Heart left ventricle (tissue), 16 donors: ENCODE measurements at regions not wholly inside any gene's neighbourhood (a gene's known extent, or its start where the extent isn't known, plus 50 kb on each side); places are given as distances from the start of the nearest gene placed in this dataset.

Experiments used
- ATAC-seq, 4 donors: fragments of 200-7000 bp; cut with Tn5 transposase; one replicate each; pipeline ENCODE4 v1.9.1; 2020 to 2022; ENCODE audit warnings: moderate library complexity in 4 of 4, mild to moderate bottlenecking in 3 of 4, moderate number of reproducible peaks in 1 of 4
- DNase-seq, 5 donors: peaks; one replicate each; pipeline ENCODE4 v3.0.0-alpha.2; 2020
- H3K27ac ChIP-seq, 12 donors: fragments of 200-600 bp; sonication (generic) in 4 of 12; one replicate each; pipeline versions ENCODE4 v1.5.0 to v1.8.0; 2016 to 2022; ENCODE audit warnings: mild to moderate bottlenecking in 2 of 12
- H3K27me3 ChIP-seq, 9 donors: fragments of 200-600 bp; sonication (generic) in 2 of 9; one replicate each; pipeline versions ENCODE4 v1.5.1 to v1.8.0; 2016 to 2022; ENCODE audit warnings: mild to moderate bottlenecking in 3 of 9
- H3K36me3 ChIP-seq, 9 donors: fragments of 200-600 bp; sonication (generic) in 2 of 9; one replicate each; pipeline versions ENCODE4 v1.5.0 to v1.8.0; 2018 to 2022; ENCODE audit warnings: mild to moderate bottlenecking in 2 of 9
- H3K4me1 ChIP-seq, 12 donors: fragments of 200-600 bp; sonication (generic) in 4 of 12; one replicate each; pipeline versions ENCODE4 v1.5.0 to v1.8.0; 2016 to 2022; ENCODE audit warnings: mild to moderate bottlenecking in 3 of 12
- H3K4me3 ChIP-seq, 12 donors: fragments of 200-600 bp; sonication (generic) in 4 of 12; one replicate each; pipeline versions ENCODE4 v1.5.0 to v1.8.0; 2017 to 2022; ENCODE audit warnings: mild to moderate bottlenecking in 9 of 12, moderate library complexity in 4 of 12
- H3K9me3 ChIP-seq, 12 donors: fragments of 200-600 bp; sonication (generic) in 4 of 12; one replicate each; pipeline versions ENCODE4 v1.5.0 to v1.8.0; 2016 to 2022; ENCODE audit warnings: mild to moderate bottlenecking in 1 of 12
- POLR2A ChIP-seq, 2 donors: fragments of 450-650 bp; IDR thresholded peaks; one replicate each; pipeline ENCODE4 v1.6.1; 2017; ENCODE audit warnings: antibody characterized with exemption in 2 of 2, mild to moderate bottlenecking in 2 of 2, moderate library complexity in 2 of 2
- WGBS, 4 donors: extraction: QIAGEN DNeasy Blood & Tissue Kit in 2 of 4; methylation state at CpG; one replicate each; pipeline versions ENCODE4 v1.1.5 to v1.1.7; 2013 to 2018; 5-methylcytosine and 5-hydroxymethylcytosine counted together
- intact Hi-C, 10 donors: fragments of 100-400 bp; cut with DNase I; formaldehyde crosslinking; loops; one replicate each; pipeline versions ENCODE4 v1.11.1 to v1.14.2; 2022
- TF ChIP-seq, protein P1 (sequence below), 12 donors: fragments of 200-600 bp; sonication (generic) in 4 of 12; IDR thresholded peaks; one replicate each; pipeline versions ENCODE4 v1.5.0 to v1.8.0; 2018 to 2022; ENCODE audit warnings: antibody characterized with exemption in 12 of 12, mild to moderate bottlenecking in 5 of 12
- donor health status: ischemic (EF 13 %, LVEDD 7.1; RV severe dilation, severe dysfunction).
- donor health status: healthy with polysubstance abuse.
- donor health status: DM: no; HTN: yes; CAD: no.
- donor health status: DM: no; HTN: no; CAD: no.
- donor health status: ischemic (EF 25% LVEDD 6.9; RV normal size, moderate dysfunction).
- donor health status: ischemic (EF 25% LVEDD 5.7; RV mildly dilated, moderate dysfunction).
- donor health status: healthy.
- donor health status: DM: yes; HTN: yes; CAD: no.
- donor health status: ischemic (EF 35%, LVEDD 5.7; RV mildly dilated, moderate dysfunction).
- donor health status: nonischemic (EF 11% LVEDD 7.7; RV severe dilation, severe dysfunction).
- donor health status: DM: yes; HTN: yes; CAD: no.
- donor health status: PGD.
- donor health status: ischemic (EF 29% LVEDD 5.4; RV normal size, mild dysfunction).
- donor health status: nonischemic (EF 23%, LVEDD 6.1; RV moderate dilation, normal function).

DNA sequence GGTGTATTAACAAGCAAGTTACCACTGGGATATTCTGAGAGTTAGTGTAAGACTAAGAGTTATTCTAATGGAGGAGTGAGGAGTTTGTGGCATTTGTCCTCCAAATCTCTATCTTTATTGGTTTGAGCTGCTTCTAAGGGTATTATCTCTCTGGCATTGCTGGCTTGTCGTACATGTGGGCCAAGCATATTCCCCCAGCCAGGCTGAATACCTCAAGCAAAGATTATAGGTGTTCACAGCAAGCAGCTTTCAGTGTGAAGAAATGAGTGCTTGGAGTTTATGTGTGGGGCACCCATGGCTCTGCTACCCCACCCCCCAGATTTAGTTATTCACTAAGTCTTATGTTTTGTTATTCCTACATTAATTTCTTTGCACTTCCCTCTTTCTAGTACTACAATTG is 193.6 kb upstream of the FANCL start:
- H3K4me1 ChIP-seq, result no peaks in the 10 kb centered on the region
- H3K36me3 ChIP-seq, result no peaks in the 10 kb centered on the region
- H3K27me3 ChIP-seq, result peaks cover 0 to 8% (median 0%) of the 10 kb centered on the region in 9 donors
- WGBS, 4 donors, result 24 to 36% (median 32%) methylated on average over 1 of the region's 1 CpG
- no peak overlapping the region for H3K27ac ChIP-seq
- H3K4me3 ChIP-seq, result no peak overlapping the region
- no peak for TF ChIP-seq POLR2A (IDR thresholded peaks at IDR 0.05)
- TF ChIP-seq, protein P1, sequence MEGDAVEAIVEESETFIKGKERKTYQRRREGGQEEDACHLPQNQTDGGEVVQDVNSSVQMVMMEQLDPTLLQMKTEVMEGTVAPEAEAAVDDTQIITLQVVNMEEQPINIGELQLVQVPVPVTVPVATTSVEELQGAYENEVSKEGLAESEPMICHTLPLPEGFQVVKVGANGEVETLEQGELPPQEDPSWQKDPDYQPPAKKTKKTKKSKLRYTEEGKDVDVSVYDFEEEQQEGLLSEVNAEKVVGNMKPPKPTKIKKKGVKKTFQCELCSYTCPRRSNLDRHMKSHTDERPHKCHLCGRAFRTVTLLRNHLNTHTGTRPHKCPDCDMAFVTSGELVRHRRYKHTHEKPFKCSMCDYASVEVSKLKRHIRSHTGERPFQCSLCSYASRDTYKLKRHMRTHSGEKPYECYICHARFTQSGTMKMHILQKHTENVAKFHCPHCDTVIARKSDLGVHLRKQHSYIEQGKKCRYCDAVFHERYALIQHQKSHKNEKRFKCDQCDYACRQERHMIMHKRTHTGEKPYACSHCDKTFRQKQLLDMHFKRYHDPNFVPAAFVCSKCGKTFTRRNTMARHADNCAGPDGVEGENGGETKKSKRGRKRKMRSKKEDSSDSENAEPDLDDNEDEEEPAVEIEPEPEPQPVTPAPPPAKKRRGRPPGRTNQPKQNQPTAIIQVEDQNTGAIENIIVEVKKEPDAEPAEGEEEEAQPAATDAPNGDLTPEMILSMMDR (IDR thresholded peaks at IDR 0.05), result no peak
- no peak for ATAC-seq
- intact Hi-C loops, result no loop called here
- no peak for DNase-seq
- H3K9me3 ChIP-seq, result no peaks in the 10 kb centered on the region

DNA sequence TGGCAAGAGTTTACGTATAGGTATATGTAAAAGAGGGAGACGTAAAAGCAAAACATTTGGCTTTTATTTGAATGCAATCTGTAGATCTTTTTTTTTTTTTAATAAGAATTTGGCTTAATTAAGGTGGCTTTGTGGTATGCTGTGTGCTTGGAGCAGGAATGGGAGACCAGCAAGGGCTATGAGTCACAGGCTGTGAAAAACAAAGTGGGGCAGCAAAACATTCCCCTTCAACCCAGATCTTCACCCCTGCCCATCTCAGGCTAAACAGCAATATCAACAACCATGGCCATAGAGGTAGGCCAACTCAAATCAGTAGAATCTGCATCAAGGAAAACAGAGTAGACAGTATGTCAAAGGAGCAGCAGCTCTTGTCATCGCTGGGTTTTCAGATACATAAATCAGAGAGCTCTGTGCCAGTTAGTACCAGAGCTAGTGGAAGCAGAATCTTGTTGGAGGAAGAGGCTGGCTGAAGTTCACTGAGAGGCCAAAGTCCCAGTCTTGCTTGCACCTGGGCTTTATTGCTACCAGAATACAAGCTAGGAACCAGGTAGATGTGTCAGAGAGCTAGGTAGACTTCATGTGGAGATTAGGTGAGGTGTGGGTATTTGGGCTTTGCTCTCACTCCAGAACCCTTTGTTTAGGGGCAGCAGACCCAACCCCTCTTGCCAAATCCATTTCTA is 191.5 kb upstream of the FANCL start:
- 78 to 85% (median 85%) methylated on average over 3 of the region's 3 CpGs for WGBS, 4 donors
- DNase-seq, result no peak
- Histone ChIP-seq H3K9me3 (no peaks in the 10 kb centered on the region), H3K27ac (no peak overlapping the region), H3K4me3 (no peak overlapping the region), H3K27me3 (peaks cover 0 to 20% (median 4%) of the 10 kb centered on the region in 9 donors), H3K36me3 (no peaks in the 10 kb centered on the region), H3K4me1 (peaks cover 0 to 10% (median 0%) of the 10 kb centered on the region in 12 donors)
- no peak for ATAC-seq
- TF ChIP-seq, protein P1 (IDR thresholded peaks at IDR 0.05), result no peak
- no peak for TF ChIP-seq POLR2A (IDR thresholded peaks at IDR 0.05)
- intact Hi-C loops, result no loop called here

DNA sequence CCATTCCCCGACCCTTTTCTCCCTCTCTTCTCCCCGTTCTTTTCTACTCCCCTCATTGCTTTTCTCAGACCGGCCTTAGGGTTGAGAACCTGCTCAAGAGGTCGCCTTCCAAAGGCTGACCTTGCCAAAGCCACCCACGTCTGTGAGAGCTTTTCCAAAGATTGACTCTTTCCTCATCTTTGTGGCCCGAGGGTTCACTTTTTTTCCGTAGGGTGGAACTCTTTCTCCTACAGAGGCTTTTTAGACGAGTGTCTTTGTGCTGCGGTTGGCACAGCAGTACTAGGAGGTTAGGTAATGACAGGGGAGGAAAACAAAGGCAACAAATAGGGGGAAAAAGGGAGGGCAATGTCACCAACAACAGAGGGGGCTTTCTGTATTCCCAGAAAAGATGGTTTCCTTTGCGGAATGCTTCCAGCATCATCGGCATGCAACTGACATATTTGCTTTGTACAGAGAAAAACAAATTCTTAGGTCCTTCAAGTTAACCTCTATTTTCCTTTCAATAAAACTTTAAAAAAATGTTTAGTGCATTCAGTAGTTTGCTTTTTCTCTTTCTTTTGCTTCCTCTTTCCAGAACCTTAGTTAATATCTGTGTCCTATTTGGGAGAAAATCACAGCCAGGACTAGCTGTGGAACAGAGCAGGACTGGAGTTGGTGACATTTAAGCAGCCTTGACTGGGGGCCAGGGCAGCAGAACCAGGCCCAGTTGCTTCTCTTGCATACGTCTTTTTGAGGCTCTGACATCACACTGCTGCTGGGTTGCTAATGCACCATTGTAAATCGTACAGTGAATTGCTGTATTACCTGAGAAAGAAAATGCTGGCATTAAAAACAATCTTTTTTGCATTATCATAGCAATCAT is 188.1 kb upstream of the FANCL start:
- no peak overlapping the region for H3K27ac ChIP-seq
- ATAC-seq (no peak), DNase-seq (no peak)
- intact Hi-C loops, result no loop called here
- WGBS, 4 donors, result 33 to 43% (median 38%) methylated on average over 13 of the region's 13 CpGs
- H3K4me3 ChIP-seq, result peak overlapping the region in 9 of 12 donors; percentile 11 to 51 (median 40)
- H3K36me3 ChIP-seq, result no peaks in the 10 kb centered on the region
- H3K9me3 ChIP-seq, result no peaks in the 10 kb centered on the region
- TF ChIP-seq, protein P1 (IDR thresholded peaks at IDR 0.05), result no peak
- no peak for TF ChIP-seq POLR2A (IDR thresholded peaks at IDR 0.05)
- H3K4me1 ChIP-seq, result peaks cover 0 to 16% (median 0%) of the 10 kb centered on the region in 12 donors
- H3K27me3 ChIP-seq, result peaks cover 0 to 37% (median 12%) of the 10 kb centered on the region in 9 donors
